ENCODE measurements at regions not wholly inside any gene's neighbourhood (a gene's known extent, or its start where the extent isn't known, plus 50 kb on each side); places are given as distances from the start of the nearest gene placed in this dataset.

- no peak for DNase-seq
These were observed 342.5 kb downstream of the RPS24 start for GRCh38 chr10:78375854-78376785.

GRCh38 chr10:78377356-78377755, 343.7 kb downstream of the RPS24 start:
- DNase-seq: no peak

- DNase-seq: no peak
These were observed 344.5 kb downstream of the RPS24 start for GRCh38 chr10:78378192-78378591.

GRCh38 chr10:78381107-78381506, 347.4 kb downstream of the RPS24 start:
- no peak for DNase-seq

GRCh38 chr10:78382047-78382446, 348.4 kb downstream of the RPS24 start:
- no peak for DNase-seq

GRCh38 chr10:78382772-78383171, 349.1 kb downstream of the RPS24 start:
- DNase-seq: no peak

GRCh38 chr10:78383378-78384048, 349.9 kb downstream of the RPS24 start:
- DNase-seq: no peak

- DNase-seq: no peak
These were observed 350.4 kb downstream of the RPS24 start for GRCh38 chr10:78384049-78384431.

GRCh38 chr10:78385599-78385998, 351.9 kb downstream of the RPS24 start:
- no peak for DNase-seq

- DNase-seq: no peak
These were observed 352.8 kb downstream of the RPS24 start for GRCh38 chr10:78386509-78386908.

- no peak for DNase-seq
These were observed 354.8 kb downstream of the RPS24 start for GRCh38 chr10:78388331-78389050.

- no peak for DNase-seq
These were observed 355.8 kb downstream of the RPS24 start for GRCh38 chr10:78389419-78389818.

GRCh38 chr10:78390051-78390450, 356.4 kb downstream of the RPS24 start:
- no peak for DNase-seq

- DNase-seq: no peak
These were observed 357.2 kb downstream of the RPS24 start for GRCh38 chr10:78390817-78391216.

GRCh38 chr10:78391585-78391984, 357.9 kb downstream of the RPS24 start:
- DNase-seq: no peak

GRCh38 chr10:78392197-78392596, 358.5 kb downstream of the RPS24 start:
- no peak for DNase-seq

GRCh38 chr10:78393094-78393493, 359.4 kb downstream of the RPS24 start:
- no peak for DNase-seq

- no peak for DNase-seq
These were observed 360.4 kb downstream of the RPS24 start for GRCh38 chr10:78394047-78394446.

GRCh38 chr10:78395162-78395561, 361.5 kb downstream of the RPS24 start:
- DNase-seq: no peak

GRCh38 chr10:78396754-78397153, 363.1 kb downstream of the RPS24 start:
- no peak for DNase-seq

GRCh38 chr10:78397786-78398185, 364.1 kb downstream of the RPS24 start:
- no peak for DNase-seq

- no peak for DNase-seq
These were observed 364.7 kb downstream of the RPS24 start for GRCh38 chr10:78398382-78398781.

- DNase-seq: no peak
These were observed 368.1 kb downstream of the RPS24 start for GRCh38 chr10:78401624-78402367.
